ENCODE measurements at regions not wholly inside any gene's neighbourhood (a gene's known extent, or its start where the extent isn't known, plus 50 kb on each side); places are given as distances from the start of the nearest gene placed in this dataset.

DNA sequence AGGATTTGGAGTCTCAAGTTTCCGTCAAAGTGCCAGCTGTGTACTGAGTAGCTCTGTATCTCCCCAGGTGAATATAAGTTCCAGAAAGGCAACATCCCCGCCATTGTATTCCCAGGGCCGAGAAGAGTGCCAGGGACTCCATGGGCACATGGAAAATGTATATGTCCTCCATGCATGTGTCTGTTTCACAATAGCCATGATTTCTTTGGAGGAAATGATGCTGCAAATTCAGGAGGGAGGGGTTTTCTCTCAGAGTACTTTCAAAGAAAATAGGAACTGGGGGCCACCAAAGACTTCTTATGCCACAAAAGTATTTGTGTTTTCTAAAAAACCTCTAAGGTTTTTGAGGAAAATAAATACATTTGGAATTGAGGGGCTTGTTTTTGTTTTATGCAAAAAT lies 524.6 kb downstream of the BNC2 start:
- TF ChIP-seq CTCF (conservative IDR thresholded peaks at IDR 0.05; ENCODE audit: low read length), result no peak
- no peak for TF ChIP-seq EZH2phosphoT487 (IDR thresholded peaks at IDR 0.05; ENCODE audit: borderline replicate concordance, low read depth, low read length)
